H1 (cell line): ENCODE measurements at regions not wholly inside any gene's neighbourhood (a gene's known extent, or its start where the extent isn't known, plus 50 kb on each side); places are given as distances from the start of the nearest gene placed in this dataset.

ENCODE experiments used
- CEBPB ChIP-seq: IDR thresholded peaks from 2 replicates; pipeline ENCODE4 v1.6.1; 2012; ENCODE audit warnings: low read depth, low read length
- CHD2 ChIP-seq: IDR thresholded peaks from 2 replicates; pipeline ENCODE4 v1.6.1; 2012; ENCODE audit warnings: low read length, improper control_type of control experiment
- CTCF ChIP-seq, 3 experiments: IDR thresholded peaks; 1 replicate in 2 of 3; 2 replicates in 1 of 3; pipeline versions ENCODE4 v1.5.1 to v1.6.1; 2011; ENCODE audit warnings: low read length in 3 of 3, mild to moderate bottlenecking in 3 of 3, inconsistent platforms in 2 of 3, low read depth in 1 of 3, moderate library complexity in 1 of 3; ENCODE audit not compliant: insufficient read depth in 1 of 3; ENCODE audit errors: control extremely low read depth in 1 of 3
- EZH2 ChIP-seq: fragments of 200-600 bp; sonication (generic); IDR thresholded peaks from 2 replicates; pipeline ENCODE4 v1.7.1; 2012; ENCODE audit warnings: low read depth, mild to moderate bottlenecking, moderate library complexity, low read length, inconsistent platforms; ENCODE audit not compliant: severe bottlenecking
- GTF2F1 ChIP-seq: IDR thresholded peaks from 2 replicates; pipeline ENCODE4 v1.6.1; 2012; ENCODE audit warnings: low read depth, low read length, improper control_type of control experiment, borderline replicate concordance
- JUN ChIP-seq: IDR thresholded peaks from 2 replicates; pipeline ENCODE4 v1.6.1; 2011; ENCODE audit warnings: low read depth, mild to moderate bottlenecking, improper control_type of control experiment, low read length
- POLR2A ChIP-seq, 2 experiments: IDR thresholded peaks; 1 replicate in 1 of 2; 2 replicates in 1 of 2; pipeline ENCODE4 v1.6.1; 2011; ENCODE audit warnings: low read depth in 2 of 2, low read length in 2 of 2, mild to moderate bottlenecking in 2 of 2; ENCODE audit errors: control extremely low read depth in 1 of 2
- POLR2AphosphoS5 ChIP-seq: IDR thresholded peaks from 2 replicates; pipeline ENCODE4 v1.6.1; 2011; ENCODE audit warnings: low read depth, low read length
- RXRA ChIP-seq: IDR thresholded peaks from 2 replicates; pipeline ENCODE4 v1.6.1; 2011; ENCODE audit warnings: low read depth, mild to moderate bottlenecking, low read length, moderate library complexity; ENCODE audit not compliant: insufficient read depth
- SP1 ChIP-seq: IDR thresholded peaks from 2 replicates; pipeline ENCODE4 v1.6.1; 2011; ENCODE audit warnings: low read depth, low read length
- SRF ChIP-seq: IDR thresholded peaks from 2 replicates; pipeline ENCODE4 v1.6.1; 2011; ENCODE audit warnings: mild to moderate bottlenecking, low read depth, low read length, moderate library complexity
- ZNF274 ChIP-seq: IDR thresholded peaks from 2 replicates; pipeline ENCODE4 v1.7.0; 2012; ENCODE audit warnings: low read length, borderline replicate concordance; ENCODE audit errors: extremely low read depth

- TF ChIP-seq POLR2AphosphoS5 (no peak), GTF2F1 (no peak), POLR2A (IDR thresholded peaks at IDR 0.05; ENCODE audit: control extremely low read depth in 1 of 2, low read depth in 2 of 2, low read length in 2 of 2) (no peak), CEBPB (no peak), SRF (no peak), RXRA (no peak), JUN (no peak), EZH2 (no peak), ZNF274 (no peak), CHD2 (no peak), CTCF (IDR thresholded peaks at IDR 0.05; ENCODE audit: control extremely low read depth in 1 of 3, insufficient read depth in 1 of 3, low read depth in 1 of 3, low read length in 3 of 3) (no peak), SP1 (no peak)
Measured at GRCh38 chr2:143942486-143942885, 577.4 kb downstream of the ZEB2 start.
